NCI-H82 treated with DMSO at 0.1 percent for 48 hours (cell line): ENCODE measurements at regions not wholly inside any gene's neighbourhood (a gene's known extent, or its start where the extent isn't known, plus 50 kb on each side); places are given as distances from the start of the nearest gene placed in this dataset.
"Not testable (repeated sequence)": the region's sequence is repeated elsewhere in the genome, so short reads cannot be mapped to it uniquely, and the experiment has no call there.

Experiments used
- DNase-seq: peaks from one replicate; lab custom pipeline; 2025; ENCODE audit not compliant: unreplicated experiment; lab: John Stamatoyannopoulos, UW

DNA sequence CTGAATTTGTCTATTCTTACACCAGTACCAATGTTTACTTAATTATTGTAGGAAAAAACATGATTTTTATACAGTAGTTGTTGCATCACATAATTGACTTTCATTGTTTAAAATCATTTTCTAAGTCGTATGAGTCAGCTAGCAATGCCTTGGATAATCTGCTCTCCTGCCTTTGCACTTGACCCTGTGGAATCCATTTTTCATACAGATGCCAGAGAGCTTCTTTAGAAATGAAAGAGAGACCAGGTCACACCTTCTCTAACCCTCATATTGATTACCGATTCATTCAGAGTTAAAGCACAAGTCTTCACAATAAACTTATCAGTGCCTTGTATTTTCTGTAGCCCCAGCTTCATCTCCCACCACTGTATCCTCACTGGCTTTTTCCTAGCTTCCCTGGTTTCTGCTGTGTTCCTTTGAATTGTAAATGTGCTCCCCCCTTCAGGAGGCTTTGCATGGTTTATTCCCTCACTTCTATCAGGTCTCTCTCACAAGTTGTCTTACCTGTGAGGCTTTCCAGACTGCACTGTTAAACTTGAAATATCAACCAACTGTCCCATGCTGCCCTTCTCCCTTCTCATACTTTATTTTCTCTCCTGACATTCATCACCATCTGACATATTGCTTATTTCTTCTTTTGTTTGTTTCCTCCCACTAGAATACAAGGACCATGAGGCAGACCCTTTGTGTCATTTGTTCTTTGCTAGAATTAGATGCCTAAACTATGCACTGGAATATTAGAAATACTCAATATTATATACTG is 662.0 kb upstream of the GBE1 start:
- DNase-seq: no peak

DNA sequence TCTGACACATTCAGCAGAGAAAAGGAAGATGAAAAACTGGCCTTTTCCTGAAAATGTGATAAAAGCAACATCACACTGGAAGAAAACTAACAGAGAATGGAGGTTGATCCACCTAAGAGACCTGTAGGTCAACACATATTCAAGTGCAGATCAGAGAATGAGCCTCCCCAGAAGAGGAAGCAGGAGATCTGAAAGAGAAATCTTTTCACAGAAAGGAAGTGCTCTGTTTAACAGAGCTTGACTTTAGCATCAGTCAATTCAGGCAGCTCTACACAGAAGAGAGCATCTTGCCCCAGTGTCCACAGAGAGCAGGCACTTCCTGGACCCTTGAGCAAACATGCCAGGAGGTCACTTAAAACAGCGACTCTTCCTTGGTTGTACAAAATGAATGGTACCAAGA is 655.4 kb upstream of the GBE1 start:
- no peak for DNase-seq

DNA sequence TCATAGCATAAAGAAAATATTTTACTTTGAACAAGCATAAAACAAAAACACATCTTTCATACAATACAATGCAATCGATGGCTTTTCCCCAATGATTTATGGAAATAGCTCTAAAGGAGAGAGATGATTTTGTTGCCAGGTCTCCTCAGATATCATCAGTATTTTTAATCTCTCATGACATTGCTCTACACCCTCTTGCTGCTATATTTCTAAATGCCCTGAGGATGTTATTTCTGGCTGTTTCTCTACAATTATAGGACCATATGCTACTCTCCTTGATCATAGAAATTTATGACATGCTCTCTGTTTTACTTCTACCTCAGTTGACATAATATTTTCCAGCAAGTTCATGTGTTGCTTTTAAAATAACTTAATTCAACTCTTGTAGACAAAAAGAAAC is 654.9 kb upstream of the GBE1 start:
- DNase-seq: no peak

DNA sequence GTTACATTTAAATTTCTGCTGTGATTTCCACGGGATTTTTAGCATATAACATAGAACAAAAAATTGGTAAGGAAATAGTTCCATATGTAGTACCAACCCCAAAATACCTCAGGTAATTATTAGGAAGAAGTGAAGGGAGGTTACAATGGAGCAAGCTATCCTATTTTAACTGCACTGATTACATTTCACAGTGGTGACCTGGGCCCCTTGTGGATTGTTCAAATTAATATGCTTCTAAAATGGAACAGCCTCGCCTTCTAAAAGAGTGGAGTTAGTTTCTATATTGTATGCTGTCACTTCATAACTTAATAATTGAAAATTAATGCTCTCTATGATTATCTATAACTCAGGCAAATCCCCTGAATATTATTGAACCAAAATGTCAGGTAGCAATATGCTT is 651.7 kb upstream of the GBE1 start:
- no peak for DNase-seq

DNA sequence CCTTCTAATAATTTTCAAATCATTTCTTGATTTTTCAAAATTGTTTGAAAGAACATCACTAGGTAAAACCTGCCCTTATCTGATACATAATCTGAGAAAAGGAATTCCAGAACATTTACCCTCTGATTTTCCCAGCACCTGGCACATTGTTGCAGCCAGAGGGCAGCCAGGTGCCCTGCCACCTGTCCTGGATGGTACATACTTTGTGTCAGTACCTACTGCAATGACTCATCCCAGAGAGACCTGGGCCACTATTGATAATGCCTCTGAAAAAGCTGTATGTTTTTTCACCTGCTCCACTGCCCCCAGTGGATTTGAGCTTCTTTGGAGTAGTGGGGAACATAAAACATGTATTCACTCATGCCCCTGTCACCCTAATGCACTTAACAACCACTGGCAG is 648.9 kb upstream of the GBE1 start:
- DNase-seq: no peak

DNA sequence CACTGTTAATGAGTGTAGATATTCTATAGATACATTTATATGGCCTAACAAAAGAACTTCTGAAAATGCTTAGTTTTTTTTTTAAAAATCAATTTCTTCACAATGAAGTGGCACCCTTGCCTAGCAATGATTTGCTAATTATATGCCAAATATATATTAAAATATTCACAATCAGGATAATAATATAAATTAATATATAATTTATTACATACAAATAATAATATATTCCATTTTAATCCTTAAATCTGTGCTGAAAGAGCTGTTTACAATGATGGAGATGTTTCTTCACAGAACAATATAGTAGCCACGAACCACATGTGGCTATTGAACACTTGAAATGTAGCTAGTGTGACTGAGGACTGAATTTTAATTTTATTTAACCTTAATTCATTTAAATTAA is 648.4 kb upstream of the GBE1 start:
- no peak for DNase-seq

DNA sequence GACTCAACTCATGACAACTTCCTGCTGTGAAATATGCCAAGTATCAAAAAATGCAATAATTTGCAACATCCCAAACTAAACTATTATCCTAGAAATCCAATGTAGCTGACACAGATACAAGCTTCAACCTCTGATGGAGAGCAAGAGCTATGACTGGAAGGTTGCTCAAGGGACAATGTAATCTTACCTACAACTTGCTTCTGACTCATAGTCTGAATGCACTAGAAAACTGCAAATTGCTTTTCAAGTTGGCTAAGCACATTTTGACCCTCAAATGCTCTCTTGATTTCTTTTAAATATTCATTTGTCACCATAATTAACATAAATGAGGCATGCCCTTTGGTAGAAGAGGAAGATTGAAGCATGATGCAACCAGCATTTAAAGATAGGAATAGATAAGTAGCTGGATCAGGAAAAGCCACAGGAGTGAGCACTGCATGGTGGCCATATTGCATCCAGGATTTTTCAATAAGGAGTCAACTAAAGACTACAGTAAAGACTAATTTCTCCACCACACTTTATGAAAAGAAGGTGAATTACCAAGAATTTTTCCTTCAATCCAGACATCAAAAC is 630.8 kb upstream of the GBE1 start:
- DNase-seq: no peak

DNA sequence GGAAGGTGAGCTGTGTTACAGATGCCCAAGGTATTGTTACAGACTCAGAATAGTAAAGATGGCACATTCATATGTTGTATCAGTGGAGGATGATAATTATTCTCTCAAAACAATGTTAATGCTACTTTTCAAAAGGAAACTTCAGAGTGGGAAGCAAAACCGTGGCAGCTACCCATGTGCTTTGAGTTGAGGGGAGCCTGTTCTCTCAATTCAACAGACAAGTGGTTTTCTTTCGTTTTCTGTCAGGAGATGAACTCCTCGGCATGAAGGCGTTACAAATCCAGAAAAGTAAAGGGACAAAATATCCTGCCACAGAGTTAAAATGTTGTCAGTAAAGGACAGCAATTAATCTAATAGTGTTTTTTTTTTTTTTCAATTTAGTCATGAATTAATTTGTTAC is 629.4 kb upstream of the GBE1 start:
- no peak for DNase-seq

DNA sequence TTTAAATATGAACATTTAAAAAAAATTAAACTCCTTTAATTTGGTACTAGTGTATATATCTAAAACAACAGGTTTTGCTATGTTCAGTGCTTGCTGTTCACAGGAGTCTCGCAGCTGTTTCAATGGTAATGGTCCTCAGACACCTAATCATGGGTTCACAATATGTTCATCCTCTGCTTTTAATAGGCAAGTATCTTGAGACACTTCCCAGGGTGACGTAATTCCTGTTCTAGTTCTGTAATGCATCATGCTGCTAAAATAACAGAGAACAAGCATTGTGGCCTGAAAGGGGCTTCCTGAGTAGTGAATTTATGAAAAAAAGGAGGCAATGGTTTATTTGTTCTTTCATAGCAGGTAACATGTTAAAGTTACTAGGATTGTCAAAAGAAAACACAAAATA is 625.2 kb upstream of the GBE1 start:
- no peak for DNase-seq

DNA sequence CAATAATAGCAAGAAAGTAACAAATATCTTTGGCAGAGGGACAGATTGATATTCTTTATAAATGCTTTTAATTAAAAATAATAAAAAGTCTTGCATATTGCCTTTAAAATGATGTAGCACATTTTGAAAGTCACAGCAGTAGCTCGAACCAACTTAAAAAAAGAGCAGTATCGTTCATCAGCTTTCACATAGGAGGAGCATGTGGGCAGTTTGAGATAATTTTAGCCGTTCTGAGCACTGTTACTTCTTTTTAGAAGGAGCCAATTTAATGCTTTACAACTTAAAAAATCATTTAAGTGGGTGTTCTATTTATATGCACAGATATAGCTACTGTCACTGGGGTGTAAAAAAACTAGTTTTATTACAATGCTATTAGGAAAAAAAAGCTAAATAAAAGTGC is 622.7 kb upstream of the GBE1 start:
- DNase-seq: no peak

DNA sequence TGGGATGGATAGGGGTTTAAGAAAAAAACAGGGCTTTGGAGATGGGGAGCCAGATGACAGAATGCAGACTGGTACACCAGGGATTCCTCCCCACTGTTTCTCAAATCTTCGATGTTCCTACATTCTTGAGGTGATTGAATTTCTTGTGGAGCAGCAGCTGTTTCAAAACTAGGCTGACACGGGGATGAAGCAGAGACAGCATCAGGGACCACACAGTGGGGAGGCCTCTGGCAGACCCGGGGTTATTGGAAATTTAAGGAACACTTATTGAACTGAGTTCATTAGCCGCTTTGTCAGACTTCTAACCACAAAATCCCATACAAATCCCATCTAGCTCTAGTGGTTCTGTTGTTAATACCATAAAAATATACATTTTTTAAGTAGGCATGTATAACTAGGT is 621.4 kb upstream of the GBE1 start:
- no peak for DNase-seq

DNA sequence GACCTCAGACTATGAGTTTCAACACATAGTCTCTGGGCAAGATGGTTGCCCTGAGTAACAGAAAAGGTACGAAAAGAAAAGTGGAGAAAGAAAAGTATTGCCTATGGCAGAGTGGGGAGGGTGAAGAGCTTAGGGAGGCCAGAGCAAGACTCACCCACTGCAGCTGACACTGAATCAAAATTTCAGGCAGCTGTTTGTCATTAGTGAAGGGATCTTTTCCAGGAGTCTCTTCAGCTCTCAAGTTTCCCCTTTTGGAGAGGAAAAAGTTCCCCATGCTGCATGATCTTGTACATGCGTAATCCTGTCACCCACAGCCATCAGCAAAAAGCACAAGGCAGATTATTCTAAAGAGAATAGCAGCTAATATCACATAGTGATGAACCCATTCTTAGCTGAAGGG is 616.9 kb upstream of the GBE1 start:
- DNase-seq: no peak

DNA sequence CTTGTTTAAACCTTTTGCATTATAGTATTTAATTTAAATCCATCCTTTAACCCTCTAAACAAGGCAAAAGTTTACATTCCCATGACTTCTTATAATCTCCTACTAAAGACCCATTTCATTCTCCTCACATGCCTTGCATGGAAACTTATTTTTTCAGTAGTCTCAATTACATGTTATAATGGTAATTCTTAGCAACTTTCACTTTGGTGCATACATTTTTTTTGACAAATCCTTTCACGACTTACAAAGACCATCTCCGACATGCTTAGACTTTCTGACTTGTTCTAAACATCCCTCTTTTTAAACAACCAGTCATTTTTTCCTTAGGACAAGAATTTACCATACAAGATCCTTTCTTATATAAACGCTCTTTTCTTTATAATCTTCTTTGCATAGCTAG is 615.4 kb upstream of the GBE1 start:
- DNase-seq: no peak

DNA sequence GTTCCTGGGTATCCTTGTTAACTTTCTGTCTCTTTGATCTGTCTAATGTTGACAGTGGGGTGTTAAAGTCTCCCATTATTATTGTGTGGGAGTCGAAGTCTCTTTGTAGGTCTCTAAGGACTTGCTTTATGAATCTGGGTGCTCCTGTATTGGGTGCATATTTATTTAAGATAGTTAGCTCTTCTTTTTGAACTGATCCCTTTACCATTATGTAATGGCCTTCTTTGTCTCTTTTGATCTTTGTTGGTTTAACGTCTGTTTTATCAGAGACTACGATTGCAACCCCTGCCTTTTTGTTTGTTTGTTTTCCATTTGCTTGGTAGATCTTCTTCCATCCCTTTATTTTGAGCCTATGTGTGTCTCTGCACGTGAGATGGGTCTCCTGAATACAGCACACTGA is 612.4 kb upstream of the GBE1 start:
- not testable (repeated sequence) for DNase-seq

DNA sequence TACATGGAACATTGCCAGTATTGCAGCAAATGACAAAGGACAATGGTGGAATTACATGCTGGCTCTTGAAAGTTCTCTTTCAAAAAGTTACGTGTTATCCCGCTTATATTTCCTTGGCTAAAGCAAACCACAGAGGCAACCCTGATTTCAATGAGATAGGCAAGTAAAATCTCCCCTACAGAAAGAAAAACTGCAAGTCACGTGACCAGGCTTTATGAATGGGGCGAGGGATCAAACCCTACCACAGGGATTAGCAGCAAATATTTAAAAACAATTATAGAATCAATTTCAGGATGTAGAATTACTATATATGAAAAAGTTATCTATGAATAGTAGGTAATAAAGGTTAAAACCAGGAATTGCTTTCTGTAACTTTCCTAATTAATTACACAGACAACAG is 603.4 kb upstream of the GBE1 start:
- no peak for DNase-seq

DNA sequence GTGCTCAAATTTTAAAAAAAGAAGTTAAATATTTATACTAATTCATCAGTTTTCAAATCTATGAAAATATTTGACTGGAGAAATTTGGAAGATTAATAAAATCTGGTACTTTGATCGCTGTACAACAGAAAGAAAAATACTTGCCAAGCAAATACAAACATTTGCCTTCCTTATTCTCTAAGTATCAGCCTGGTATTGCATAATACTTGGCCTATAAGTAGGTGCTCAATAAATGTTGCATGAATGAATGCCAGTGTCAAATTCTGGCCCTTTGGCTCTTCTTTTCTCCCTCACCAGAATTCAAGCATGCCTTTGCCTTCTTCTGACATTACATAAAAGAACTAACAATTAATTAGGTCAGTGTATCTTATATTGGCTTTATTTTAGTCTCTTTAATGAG is 601.7 kb upstream of the GBE1 start:
- DNase-seq: no peak

DNA sequence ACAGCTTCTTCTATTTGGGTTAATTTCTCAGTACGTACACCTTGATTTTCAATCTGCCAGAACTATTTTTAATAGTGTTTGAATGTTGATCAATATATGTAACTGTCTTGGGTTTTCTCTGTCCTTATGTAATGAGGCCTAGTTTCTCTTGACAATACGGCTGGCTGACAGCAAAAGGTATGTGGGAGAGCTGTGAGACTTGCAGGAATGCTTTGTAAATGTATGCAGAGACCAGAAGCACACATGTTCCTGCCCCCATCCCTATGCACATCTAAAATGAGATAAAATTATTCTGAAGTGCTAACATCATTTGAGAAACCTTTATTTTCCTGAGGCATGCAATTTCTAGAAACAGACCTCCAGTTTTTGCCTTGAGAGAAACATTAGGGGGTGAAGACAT is 593.8 kb upstream of the GBE1 start:
- DNase-seq: no peak

DNA sequence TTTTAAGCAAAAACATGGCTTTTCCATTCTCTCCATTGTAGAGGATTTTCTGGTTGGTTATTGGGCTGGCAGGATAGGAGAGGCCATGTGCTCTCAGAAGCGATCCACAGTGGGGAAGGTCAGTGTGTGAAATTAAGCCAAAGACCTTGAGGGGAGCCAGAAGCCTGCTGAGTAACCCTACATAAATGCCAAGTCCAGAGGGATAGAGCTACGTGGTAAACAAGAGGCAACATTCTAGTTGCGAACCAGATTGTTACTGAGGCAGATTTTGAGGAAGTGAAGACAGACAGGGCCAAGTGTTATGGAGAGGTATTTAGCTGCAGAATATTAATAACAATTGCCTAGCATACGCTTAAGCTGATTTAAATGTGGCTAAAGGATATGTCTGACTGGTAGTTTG is 592.8 kb upstream of the GBE1 start:
- DNase-seq: no peak

DNA sequence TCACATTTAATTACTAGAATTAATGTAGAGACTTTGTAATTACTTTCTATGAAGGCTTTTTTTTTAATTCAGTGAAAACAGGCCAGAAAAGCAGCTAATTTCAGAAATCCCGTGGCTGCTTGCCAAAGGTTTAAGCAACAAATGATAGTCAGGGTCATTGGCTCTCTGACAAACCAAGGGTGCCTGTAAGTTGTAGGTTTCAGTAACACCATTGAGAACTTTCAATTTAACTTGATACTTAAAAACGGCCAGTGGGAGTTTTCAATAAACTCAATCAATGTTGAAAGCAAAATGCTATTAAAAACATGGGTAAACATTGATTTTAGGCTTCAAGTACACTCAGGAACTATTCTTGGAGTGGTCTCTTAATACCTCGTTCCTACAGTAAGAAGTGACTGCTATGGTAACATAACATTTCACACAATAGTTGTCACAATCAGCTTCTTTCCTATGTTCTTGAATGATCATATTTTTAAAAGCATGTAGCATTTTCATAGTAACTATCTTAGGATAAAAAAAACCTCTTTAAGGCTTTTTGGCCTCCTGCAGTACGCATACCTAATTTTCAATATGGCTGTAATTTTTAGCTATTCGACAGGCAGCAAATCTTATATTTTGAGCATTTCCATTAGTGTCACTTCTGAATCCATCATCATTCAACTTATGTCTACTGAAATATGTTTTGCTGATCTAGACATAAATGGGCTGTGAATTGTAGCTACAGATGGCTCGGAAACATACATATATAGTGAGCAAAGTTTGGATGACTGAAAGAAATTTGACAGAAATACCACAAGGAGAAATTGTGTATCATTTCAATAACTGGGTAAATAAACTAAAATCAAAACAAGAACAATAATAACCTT is 592.1 kb upstream of the GBE1 start:
- DNase-seq: no peak

DNA sequence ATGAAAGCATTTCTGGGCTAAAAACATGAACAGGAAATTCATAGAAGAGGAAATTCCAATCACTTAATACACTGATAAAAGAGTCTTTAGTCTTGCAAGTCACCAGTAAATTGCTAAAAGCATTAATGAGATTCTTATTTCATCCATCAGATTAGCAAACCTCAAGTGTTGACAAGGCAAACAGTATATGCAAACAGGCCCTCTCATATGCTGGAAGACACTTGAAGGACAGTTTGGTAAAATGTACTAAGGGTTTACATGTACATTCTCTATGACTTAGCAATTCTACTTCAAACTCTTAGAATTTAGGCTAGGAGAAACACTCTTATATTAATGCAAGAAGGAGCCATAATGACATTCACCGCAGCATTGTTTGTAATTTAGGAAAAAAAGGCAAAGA is 586.1 kb upstream of the GBE1 start:
- no peak for DNase-seq

DNA sequence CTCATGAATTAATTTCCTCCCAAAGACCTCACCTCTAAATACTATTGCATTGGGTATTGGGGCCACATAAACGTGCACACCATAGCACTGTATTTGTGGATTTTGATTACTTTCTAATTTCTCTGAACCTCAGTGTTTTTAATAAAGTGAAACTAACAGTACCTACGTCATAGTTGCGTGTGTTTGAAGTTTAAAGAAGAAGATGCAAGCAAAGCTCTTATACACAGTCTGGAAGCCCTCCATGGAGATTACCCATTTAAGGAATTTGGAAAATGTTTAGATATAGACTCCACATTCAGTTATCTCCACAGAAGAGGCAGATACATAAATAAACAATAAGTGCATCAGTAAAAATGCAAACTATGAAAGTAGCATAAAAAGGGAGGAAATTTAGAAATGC is 581.1 kb upstream of the GBE1 start:
- DNase-seq: no peak

DNA sequence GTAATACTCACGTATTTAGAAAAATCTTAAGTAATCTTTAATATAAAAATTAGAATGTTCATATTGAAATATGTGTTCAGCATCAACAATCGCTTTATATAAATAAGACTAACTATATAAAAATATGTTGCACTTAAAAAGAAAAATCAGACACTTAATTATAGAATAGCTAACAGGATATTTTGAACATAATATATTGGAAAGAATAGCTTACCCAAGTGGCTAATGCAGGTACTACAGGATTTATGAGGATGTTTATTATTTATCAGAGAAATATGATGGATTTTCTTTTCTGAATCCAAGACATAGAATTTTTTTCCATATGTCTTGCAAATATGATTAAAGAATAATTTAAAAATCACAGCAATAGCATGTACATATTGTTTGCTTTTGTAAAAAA is 567.9 kb upstream of the GBE1 start:
- DNase-seq: no peak
